Astrocyte (in vitro differentiated cells and primary cell): ENCODE measurements at regions not wholly inside any gene's neighbourhood (a gene's known extent, or its start where the extent isn't known, plus 50 kb on each side); places are given as distances from the start of the nearest gene placed in this dataset.

Source experiments
- DNase-seq: peaks from one replicate; pipeline ENCODE4 v3.0.0-alpha.2; 2010; ENCODE audit warnings: low read depth
- FAIRE-seq: peaks from 2 replicates; lab custom pipeline; 2011; peaks lifted over from hg19 to GRCh38; lab: Jason Lieb, UNC
- H2AFZ ChIP-seq: 2 replicates; pipeline ENCODE4 v1.6.0; 2012; ENCODE audit warnings: low read depth, low read length, inconsistent platforms
- H3K27ac ChIP-seq: 2 replicates; pipeline ENCODE4 v1.5.1; 2011; ENCODE audit warnings: low read depth, low read length, inconsistent platforms
- H3K27me3 ChIP-seq: 2 replicates; pipeline ENCODE4 v1.6.0; 2011; ENCODE audit warnings: low read length, inconsistent platforms; ENCODE audit not compliant: insufficient read depth
- H3K36me3 ChIP-seq: 2 replicates; pipeline ENCODE4 v1.5.1; 2011; ENCODE audit warnings: low read length, inconsistent platforms; ENCODE audit not compliant: insufficient read depth
- H3K4me1 ChIP-seq: 2 replicates; pipeline ENCODE4 v1.5.1; 2011; ENCODE audit warnings: low read length, inconsistent platforms; ENCODE audit not compliant: insufficient read depth
- H3K4me2 ChIP-seq: 2 replicates; pipeline ENCODE4 v1.6.0; 2012; ENCODE audit warnings: low read length, inconsistent platforms
- H3K4me3 ChIP-seq: 2 replicates; pipeline ENCODE4 v1.5.1; 2011; ENCODE audit warnings: low read depth, mild to moderate bottlenecking, low read length, inconsistent platforms; ENCODE audit not compliant: insufficient read depth
- H3K79me2 ChIP-seq: 2 replicates; pipeline ENCODE4 v1.6.0; 2012; ENCODE audit warnings: mild to moderate bottlenecking, low read length, inconsistent platforms; ENCODE audit not compliant: insufficient read depth
- H3K9ac ChIP-seq: 2 replicates; pipeline ENCODE4 v1.6.0; 2012; ENCODE audit warnings: mild to moderate bottlenecking, low read length, inconsistent platforms
- H3K9me3 ChIP-seq: 2 replicates; pipeline ENCODE4 v1.5.1; 2012; ENCODE audit warnings: low read depth, mild to moderate bottlenecking, low read length, inconsistent platforms; ENCODE audit not compliant: insufficient read depth
- H4K20me1 ChIP-seq: 2 replicates; pipeline ENCODE4 v1.6.0; 2012; ENCODE audit warnings: low read length, inconsistent platforms; ENCODE audit not compliant: insufficient read depth
- H3K27ac Mint-ChIP-seq: one replicate; pipeline ENCODE4 v1.8.0; 2021; ENCODE audit warnings: mild to moderate bottlenecking, mixed read lengths; ENCODE audit not compliant: unreplicated experiment
- H3K27me3 Mint-ChIP-seq: one replicate; pipeline ENCODE4 v1.8.0; 2021; ENCODE audit warnings: low read depth, mixed read lengths; ENCODE audit not compliant: unreplicated experiment
- H3K36me3 Mint-ChIP-seq: one replicate; pipeline ENCODE4 v1.8.0; 2021; ENCODE audit warnings: low read depth, mixed read lengths; ENCODE audit not compliant: unreplicated experiment
- H3K4me1 Mint-ChIP-seq: one replicate; pipeline ENCODE4 v1.8.0; 2021; ENCODE audit warnings: low read depth, mixed read lengths; ENCODE audit not compliant: unreplicated experiment
- H3K4me3 Mint-ChIP-seq: one replicate; pipeline ENCODE4 v1.8.0; 2021; ENCODE audit warnings: mild to moderate bottlenecking, moderate library complexity, mixed read lengths; ENCODE audit not compliant: unreplicated experiment
- H3K9me3 Mint-ChIP-seq: one replicate; pipeline ENCODE4 v1.8.0; 2021; ENCODE audit warnings: mild to moderate bottlenecking, mixed read lengths; ENCODE audit not compliant: unreplicated experiment
- EZH2 ChIP-seq: IDR thresholded peaks from 2 replicates; pipeline ENCODE4 v1.6.1; 2012; ENCODE audit warnings: mild to moderate bottlenecking, low read length, inconsistent platforms; ENCODE audit not compliant: insufficient read depth
- TF ChIP-seq, protein P1 (sequence below): IDR thresholded peaks from 2 replicates; pipeline ENCODE4 v1.5.1; 2011; ENCODE audit warnings: low read depth, mild to moderate bottlenecking, inconsistent platforms, low read length, moderate library complexity; ENCODE audit not compliant: insufficient read depth

DNA sequence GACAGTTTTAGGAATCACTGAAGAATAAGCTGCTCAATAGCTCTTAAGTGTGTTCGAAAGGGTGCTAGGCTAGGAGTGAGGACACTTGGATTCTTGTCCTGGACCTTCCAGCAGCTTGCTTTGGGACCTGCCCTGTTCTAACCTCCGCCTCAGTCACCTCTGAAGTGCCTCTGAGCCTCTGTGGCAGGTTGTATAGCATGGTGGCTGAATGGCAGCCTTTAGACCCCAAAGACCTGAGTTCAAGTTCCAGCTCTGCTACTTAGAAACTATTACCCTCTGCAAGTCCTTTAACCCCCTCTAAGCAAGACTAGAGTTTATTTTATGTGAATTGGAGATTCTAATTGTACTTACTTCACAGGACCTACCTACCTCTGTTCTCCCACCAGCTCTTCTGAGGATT, 81.5 kb downstream of the RRAGC start:
- FAIRE-seq: no peak
- H3K9me3 Mint-ChIP-seq: no peaks in the 10 kb centered on the region

DNA sequence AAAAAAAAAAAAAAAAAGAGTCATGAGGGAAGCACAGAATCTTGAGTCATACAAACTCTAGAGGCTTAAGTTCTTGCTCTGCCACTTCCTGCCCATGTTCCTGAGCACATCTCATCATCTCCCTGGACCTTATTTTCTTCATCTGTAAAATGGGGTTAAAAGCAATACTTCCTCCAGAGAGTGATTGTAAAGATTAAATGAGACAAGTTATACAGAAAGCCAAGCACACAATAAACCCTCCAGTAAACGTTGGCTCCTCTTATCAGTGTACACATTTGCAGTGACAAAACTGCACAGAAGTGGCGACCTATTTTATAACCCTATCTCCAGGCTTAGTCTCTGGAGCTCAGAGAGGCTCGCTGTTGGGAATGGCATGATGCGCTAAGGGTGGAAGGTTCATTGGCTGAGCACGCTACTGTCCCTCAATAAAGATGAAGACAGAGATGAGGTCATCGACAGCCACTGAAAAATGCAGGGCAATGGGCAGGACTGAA, 82.1 kb downstream of the RRAGC start:
- Histone ChIP-seq H2AFZ (no peak overlapping the region), H3K4me1 (no peaks in the 10 kb centered on the region), H3K79me2 (no peaks in the 10 kb centered on the region), H3K4me3 (no peak overlapping the region), H3K27ac (no peak overlapping the region), H3K9me3 (no peaks in the 10 kb centered on the region), H3K4me2 (no peak overlapping the region), H3K27me3 (peaks cover 24% of the 10 kb centered on the region), H3K36me3 (no peaks in the 10 kb centered on the region), H3K9ac (no peak overlapping the region), H4K20me1 (no peaks in the 10 kb centered on the region)
- Mint-ChIP-seq H3K4me3 (no peak overlapping the region), H3K4me1 (no peaks in the 10 kb centered on the region), H3K27me3 (peaks cover 46% of the 10 kb centered on the region), H3K27ac (no peak overlapping the region), H3K36me3 (no peaks in the 10 kb centered on the region), H3K9me3 (no peaks in the 10 kb centered on the region)
- FAIRE-seq: no peak
- TF ChIP-seq, protein P1, sequence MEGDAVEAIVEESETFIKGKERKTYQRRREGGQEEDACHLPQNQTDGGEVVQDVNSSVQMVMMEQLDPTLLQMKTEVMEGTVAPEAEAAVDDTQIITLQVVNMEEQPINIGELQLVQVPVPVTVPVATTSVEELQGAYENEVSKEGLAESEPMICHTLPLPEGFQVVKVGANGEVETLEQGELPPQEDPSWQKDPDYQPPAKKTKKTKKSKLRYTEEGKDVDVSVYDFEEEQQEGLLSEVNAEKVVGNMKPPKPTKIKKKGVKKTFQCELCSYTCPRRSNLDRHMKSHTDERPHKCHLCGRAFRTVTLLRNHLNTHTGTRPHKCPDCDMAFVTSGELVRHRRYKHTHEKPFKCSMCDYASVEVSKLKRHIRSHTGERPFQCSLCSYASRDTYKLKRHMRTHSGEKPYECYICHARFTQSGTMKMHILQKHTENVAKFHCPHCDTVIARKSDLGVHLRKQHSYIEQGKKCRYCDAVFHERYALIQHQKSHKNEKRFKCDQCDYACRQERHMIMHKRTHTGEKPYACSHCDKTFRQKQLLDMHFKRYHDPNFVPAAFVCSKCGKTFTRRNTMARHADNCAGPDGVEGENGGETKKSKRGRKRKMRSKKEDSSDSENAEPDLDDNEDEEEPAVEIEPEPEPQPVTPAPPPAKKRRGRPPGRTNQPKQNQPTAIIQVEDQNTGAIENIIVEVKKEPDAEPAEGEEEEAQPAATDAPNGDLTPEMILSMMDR: no peak
- TF ChIP-seq EZH2: no peak
- DNase-seq: no peak

More for the DNA sequence above, 81.5 kb downstream of the RRAGC start:
- no peak overlapping the region for H3K4me3 ChIP-seq
- H3K4me3 Mint-ChIP-seq: no peak overlapping the region
- no peak overlapping the region for H2AFZ ChIP-seq
- H3K27me3 ChIP-seq: peaks cover 29% of the 10 kb centered on the region
- no peak overlapping the region for H3K9ac ChIP-seq
- no peak for DNase-seq
- TF ChIP-seq EZH2: no peak
- TF ChIP-seq, protein P1: no peak
- no peaks in the 10 kb centered on the region for H3K9me3 ChIP-seq
- H3K27me3 Mint-ChIP-seq: peaks cover 46% of the 10 kb centered on the region
- no peaks in the 10 kb centered on the region for H3K4me1 Mint-ChIP-seq
- no peak overlapping the region for H3K27ac ChIP-seq
- H3K4me2 ChIP-seq: no peak overlapping the region
- H4K20me1 ChIP-seq: no peaks in the 10 kb centered on the region
- no peak overlapping the region for H3K27ac Mint-ChIP-seq
- H3K4me1 ChIP-seq: no peaks in the 10 kb centered on the region
- no peaks in the 10 kb centered on the region for H3K79me2 ChIP-seq
- no peaks in the 10 kb centered on the region for H3K36me3 ChIP-seq
- H3K36me3 Mint-ChIP-seq: no peaks in the 10 kb centered on the region

DNA sequence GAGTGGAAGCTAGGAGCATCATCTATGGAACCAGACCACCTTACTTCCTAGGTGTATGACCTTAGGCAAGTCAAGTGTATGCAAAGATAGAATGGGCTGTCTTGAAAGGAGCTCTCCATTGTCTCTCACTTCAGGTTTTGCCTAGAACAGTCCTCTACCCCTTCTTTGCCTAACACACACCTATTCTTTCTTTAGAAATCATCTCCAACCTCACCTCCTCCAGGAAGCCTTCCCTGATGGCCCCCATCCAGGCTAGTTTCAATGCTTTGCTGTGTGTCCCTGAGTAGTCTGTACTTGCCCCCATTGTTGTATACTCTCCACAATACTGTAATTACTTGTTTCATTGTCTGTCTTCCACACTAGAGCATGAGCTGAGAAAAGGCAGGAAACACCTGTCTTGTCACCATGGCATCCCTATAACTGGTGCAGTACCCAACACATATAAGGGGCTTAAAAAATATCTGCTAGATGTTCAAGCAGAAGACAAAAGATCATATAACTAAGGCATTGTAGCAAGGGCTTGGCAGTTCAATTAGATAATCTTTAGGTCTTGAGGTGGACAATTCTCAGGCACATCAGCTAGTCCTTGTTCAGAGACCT, 83.0 kb downstream of the RRAGC start:
- Histone ChIP-seq H3K4me2 (no peak overlapping the region), H3K4me1 (no peaks in the 10 kb centered on the region), H3K79me2 (no peaks in the 10 kb centered on the region), H3K36me3 (no peaks in the 10 kb centered on the region), H3K9me3 (no peaks in the 10 kb centered on the region), H2AFZ (no peak overlapping the region), H3K4me3 (no peak overlapping the region), H4K20me1 (no peaks in the 10 kb centered on the region), H3K27me3 (peaks cover 20% of the 10 kb centered on the region), H3K9ac (no peak overlapping the region), H3K27ac (no peak overlapping the region)
- Mint-ChIP-seq H3K4me3 (no peak overlapping the region), H3K9me3 (no peaks in the 10 kb centered on the region), H3K36me3 (no peaks in the 10 kb centered on the region), H3K27me3 (peaks cover 50% of the 10 kb centered on the region), H3K4me1 (no peaks in the 10 kb centered on the region), H3K27ac (no peak overlapping the region)
- DNase-seq: no peak
- no peak for FAIRE-seq
- TF ChIP-seq, protein P1: no peak
